A673 (cell line): ENCODE measurements at regions not wholly inside any gene's neighbourhood (a gene's known extent, or its start where the extent isn't known, plus 50 kb on each side); places are given as distances from the start of the nearest gene placed in this dataset.

Experiments
- BruUV-seq: library from RNA; stranded (reverse); fragments of 400-500 nt; replicated peaks from 2 replicates; lab custom pipeline; 2021; lab: Mats Ljungman, UMichigan
- CTCF ChIA-PET: fragments of 300-600 bp; sonication (Branson Sonifier 250); formaldehyde crosslinking; loops from one replicate; lab custom pipeline; 2022; ENCODE audit warnings: antibody characterized with exemption; lab: Charles Lee
- POLR2A ChIA-PET: fragments of 300-600 bp; sonication (Branson Sonifier 250); formaldehyde crosslinking; loops from one replicate; lab custom pipeline; 2022; ENCODE audit warnings: antibody characterized with exemption; ENCODE audit not compliant: low non-redundant PET; lab: Charles Lee
- DNase-seq: peaks from one replicate; pipeline ENCODE4 v3.0.0-alpha.2; 2015; ENCODE audit warnings: low spot score
- H3K27ac ChIP-seq: fragments of 200-600 bp; sonication (generic); 2 replicates; pipeline ENCODE4 v1.5.1; 2016; ENCODE audit warnings: mixed run types, low read depth, mild to moderate bottlenecking, mixed read lengths, antibody characterized with exemption, low read length; ENCODE audit not compliant: poor library complexity, severe bottlenecking
- H3K27me3 ChIP-seq: fragments of 200-600 bp; sonication (generic); replicated peaks from 2 replicates; pipeline ENCODE4 v1.6.1; 2017; ENCODE audit warnings: mixed run types, low read depth, mild to moderate bottlenecking, mixed read lengths, antibody characterized with exemption, low read length; ENCODE audit not compliant: insufficient read depth, poor library complexity
- H3K36me3 ChIP-seq: fragments of 200-600 bp; sonication (generic); 2 replicates; pipeline ENCODE4 v1.6.1; 2016; ENCODE audit warnings: mixed run types, mild to moderate bottlenecking, mixed read lengths, antibody characterized with exemption, low read length; ENCODE audit not compliant: insufficient read depth, poor library complexity, severe bottlenecking
- H3K4me1 ChIP-seq: fragments of 200-600 bp; sonication (generic); 2 replicates; pipeline ENCODE4 v1.6.1; 2017; ENCODE audit warnings: mixed run types, mild to moderate bottlenecking, mixed read lengths, antibody characterized with exemption, low read length; ENCODE audit not compliant: insufficient read depth, poor library complexity, severe bottlenecking
- H3K4me3 ChIP-seq: fragments of 200-600 bp; sonication (generic); 2 replicates; pipeline ENCODE4 v1.5.1; 2016; ENCODE audit warnings: low read depth, mixed run types, mild to moderate bottlenecking, mixed read lengths, low read length; ENCODE audit not compliant: poor library complexity, severe bottlenecking
- H3K9me3 ChIP-seq: fragments of 200-600 bp; sonication (generic); 2 replicates; pipeline ENCODE4 v1.6.1; 2016; ENCODE audit warnings: mixed run types, low read depth, mild to moderate bottlenecking, mixed read lengths, antibody characterized with exemption, low read length; ENCODE audit not compliant: poor library complexity, severe bottlenecking
- CTCF ChIP-seq: fragments of 300-800, 200-600 bp; sonication (generic); conservative IDR thresholded peaks from 2 replicates; pipeline ENCODE4 v1.5.1; 2017; ENCODE audit warnings: low read depth, mild to moderate bottlenecking, antibody characterized with exemption, low read length, moderate library complexity, mixed read lengths
- EZH2 ChIP-seq: fragments of 200-600 bp; sonication (generic); IDR thresholded peaks from 2 replicates; pipeline ENCODE4 v1.6.1; 2017; ENCODE audit warnings: borderline replicate concordance, low read depth, mild to moderate bottlenecking, mixed read lengths, antibody characterized with exemption, low read length; ENCODE audit not compliant: poor library complexity, severe bottlenecking
- intact Hi-C: fragments of 100-400 bp; cut with micrococcal nuclease; formaldehyde crosslinking; loops from one replicate; pipeline ENCODE4 v1.10.0; 2022; ENCODE audit not compliant: unreplicated experiment

DNA sequence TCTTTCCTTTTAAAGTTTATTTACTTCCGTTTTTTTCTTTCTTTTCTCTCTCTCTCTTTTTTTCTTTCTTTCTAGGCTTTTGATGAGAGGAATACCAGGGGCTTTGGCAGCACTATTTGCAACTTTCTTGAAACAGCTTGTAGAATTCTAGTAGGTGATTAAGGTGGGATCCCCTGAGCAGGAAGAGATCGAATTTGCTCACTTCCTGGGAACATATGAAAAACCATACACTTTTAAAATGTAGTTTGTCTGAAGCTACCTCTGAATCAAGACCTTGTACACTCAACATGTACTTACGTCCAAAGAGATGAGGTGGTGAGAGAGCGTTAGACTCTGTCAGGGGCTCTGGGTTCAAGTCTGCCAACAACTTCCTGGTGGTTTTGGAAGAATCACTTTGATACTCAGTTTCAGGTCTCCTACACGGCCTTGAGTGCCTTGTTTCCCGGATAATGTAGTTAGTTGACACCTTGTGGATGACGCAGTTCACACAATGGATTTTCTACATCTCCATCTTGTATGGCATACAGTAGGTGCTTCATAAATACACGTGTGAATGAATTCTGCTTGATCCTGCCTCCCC lies 229.1 kb downstream of the MYCN start:
- no peak for DNase-seq
- Histone ChIP-seq H3K4me1 (no peaks in the 10 kb centered on the region), H3K9me3 (no peaks in the 10 kb centered on the region), H3K27me3 (peaks cover 10% of the 10 kb centered on the region), H3K27ac (no peak overlapping the region), H3K4me3 (no peak overlapping the region), H3K36me3 (no peaks in the 10 kb centered on the region)
- intact Hi-C loops = no loop called here
- TF ChIP-seq EZH2 (no peak), CTCF (no peak)
- CTCF ChIA-PET = no interaction called here
- POLR2A ChIA-PET = no interaction called here
- BruUV-seq = no TSS peak

DNA sequence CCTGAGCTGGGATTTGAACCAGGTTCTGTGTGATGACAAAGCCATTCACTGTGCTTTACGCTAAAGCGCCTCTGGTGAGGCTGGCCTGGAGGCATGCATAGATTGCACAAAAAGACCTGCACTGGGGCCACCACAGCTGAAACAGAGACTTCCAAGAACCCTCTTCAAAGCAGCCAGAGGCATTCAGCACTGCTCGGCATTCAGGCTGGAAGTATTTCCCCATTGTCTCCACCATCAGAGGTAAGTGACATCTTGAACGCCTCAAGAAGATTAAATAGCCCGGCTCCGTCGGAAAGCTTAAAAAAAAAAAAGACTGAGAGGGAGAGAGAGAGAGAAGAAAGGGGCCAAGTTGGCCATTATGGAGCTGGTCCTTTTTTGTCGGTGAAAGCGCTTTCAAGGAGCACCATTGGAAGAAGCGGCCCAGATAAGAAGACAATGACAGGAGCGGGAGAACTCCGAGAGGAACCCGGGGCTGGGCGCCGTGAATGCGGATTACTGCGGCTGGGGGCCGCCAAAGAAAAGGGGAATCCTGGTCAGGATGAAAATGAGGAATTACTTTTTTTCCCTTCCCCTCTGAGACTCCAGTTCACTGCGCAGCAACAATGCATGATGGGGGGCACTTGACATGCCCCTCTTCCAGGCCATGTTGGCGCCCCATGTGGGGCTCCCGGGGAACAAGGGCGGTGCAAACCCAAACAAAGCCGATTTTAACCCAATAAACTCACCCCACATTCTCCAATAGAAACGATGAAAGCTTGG lies 228.3 kb downstream of the MYCN start:
- no peak for DNase-seq
- CTCF ChIA-PET = no interaction called here
- POLR2A ChIA-PET = no interaction called here
- no peak for TF ChIP-seq CTCF
- Histone ChIP-seq H3K27ac (no peak overlapping the region), H3K9me3 (no peaks in the 10 kb centered on the region), H3K27me3 (peaks cover 10% of the 10 kb centered on the region), H3K36me3 (no peaks in the 10 kb centered on the region), H3K4me1 (no peaks in the 10 kb centered on the region), H3K4me3 (no peak overlapping the region)
- intact Hi-C loops = no loop called here
- no TSS peak for BruUV-seq

GRCh38 chr2:16167870-16168426 lies 227.6 kb downstream of the MYCN start:
- ChIA-PET CTCF (no interaction called here), POLR2A (no interaction called here)
- H3K9me3 ChIP-seq = no peaks in the 10 kb centered on the region
- no peak overlapping the region for H3K4me3 ChIP-seq
- intact Hi-C loops = no loop called here
- no TSS peak for BruUV-seq
- peaks cover 10% of the 10 kb centered on the region for H3K27me3 ChIP-seq
- H3K4me1 ChIP-seq = no peaks in the 10 kb centered on the region
- no peak for DNase-seq
- TF ChIP-seq EZH2 (no peak), CTCF (no peak)
- H3K36me3 ChIP-seq = no peaks in the 10 kb centered on the region
- no peak overlapping the region for H3K27ac ChIP-seq
